ENCODE measurements at regions not wholly inside any gene's neighbourhood (a gene's known extent, or its start where the extent isn't known, plus 50 kb on each side); places are given as distances from the start of the nearest gene placed in this dataset.

DNA sequence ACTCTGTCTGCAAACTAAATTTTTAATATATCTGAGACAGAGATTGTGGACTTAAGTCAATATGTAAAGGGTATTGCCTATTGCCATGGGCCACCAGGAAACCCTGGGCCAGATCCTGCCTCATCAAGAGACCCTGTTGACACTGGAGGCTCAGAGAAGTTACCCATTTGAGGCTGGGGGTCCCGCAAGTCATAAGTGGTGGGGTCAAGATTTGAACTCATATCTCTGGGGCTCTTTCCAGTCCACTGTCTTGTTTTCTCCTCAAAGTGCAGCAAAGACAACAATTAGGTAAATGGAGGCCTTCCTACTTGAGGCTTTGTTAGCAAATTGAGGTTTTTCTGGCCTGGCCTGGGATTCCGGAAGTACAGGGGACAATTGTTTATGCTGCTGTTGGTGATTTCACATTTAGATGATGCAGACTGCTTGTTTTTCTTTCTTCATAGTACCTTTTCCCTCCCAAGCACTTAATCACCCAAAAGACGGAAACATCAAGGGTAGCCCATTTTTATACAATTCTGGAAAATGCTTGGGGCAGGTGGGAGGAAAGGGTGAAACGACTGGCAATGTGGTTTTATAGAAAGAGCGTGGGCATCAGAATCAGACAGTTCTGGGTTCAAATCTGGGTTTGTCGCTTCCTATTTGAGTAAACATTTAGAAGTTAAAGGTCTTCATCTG lies 160.0 kb downstream of the SMIM20 start:
- Histone ChIP-seq H3K9me3 (ENCODE audit: low read depth, low read length) (no peaks in the 10 kb centered on the region), H2AFZ (ENCODE audit: low read length) (no peak overlapping the region), H3K79me2 (ENCODE audit: insufficient read depth, low read length) (no peaks in the 10 kb centered on the region), H3K4me2 (ENCODE audit: insufficient read depth, low read length) (no peak overlapping the region), H3K27me3 (ENCODE audit: insufficient read depth, low read length) (no peaks in the 10 kb centered on the region), H3K27ac (ENCODE audit: low read depth, low read length) (no peak overlapping the region), H4K20me1 (ENCODE audit: insufficient read depth, low read length) (no peaks in the 10 kb centered on the region), H3K4me3 (ENCODE audit: insufficient read depth, low read length) (no peak overlapping the region), H3K36me3 (ENCODE audit: insufficient read depth, low read length) (no peaks in the 10 kb centered on the region), H3K4me1 (ENCODE audit: insufficient read depth, low read length) (peaks cover 2% of the 10 kb centered on the region)
- no peak for DNase-seq (ENCODE audit: insufficient read length, low spot score, missing footprints)
- TF ChIP-seq, protein P1, sequence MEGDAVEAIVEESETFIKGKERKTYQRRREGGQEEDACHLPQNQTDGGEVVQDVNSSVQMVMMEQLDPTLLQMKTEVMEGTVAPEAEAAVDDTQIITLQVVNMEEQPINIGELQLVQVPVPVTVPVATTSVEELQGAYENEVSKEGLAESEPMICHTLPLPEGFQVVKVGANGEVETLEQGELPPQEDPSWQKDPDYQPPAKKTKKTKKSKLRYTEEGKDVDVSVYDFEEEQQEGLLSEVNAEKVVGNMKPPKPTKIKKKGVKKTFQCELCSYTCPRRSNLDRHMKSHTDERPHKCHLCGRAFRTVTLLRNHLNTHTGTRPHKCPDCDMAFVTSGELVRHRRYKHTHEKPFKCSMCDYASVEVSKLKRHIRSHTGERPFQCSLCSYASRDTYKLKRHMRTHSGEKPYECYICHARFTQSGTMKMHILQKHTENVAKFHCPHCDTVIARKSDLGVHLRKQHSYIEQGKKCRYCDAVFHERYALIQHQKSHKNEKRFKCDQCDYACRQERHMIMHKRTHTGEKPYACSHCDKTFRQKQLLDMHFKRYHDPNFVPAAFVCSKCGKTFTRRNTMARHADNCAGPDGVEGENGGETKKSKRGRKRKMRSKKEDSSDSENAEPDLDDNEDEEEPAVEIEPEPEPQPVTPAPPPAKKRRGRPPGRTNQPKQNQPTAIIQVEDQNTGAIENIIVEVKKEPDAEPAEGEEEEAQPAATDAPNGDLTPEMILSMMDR (IDR thresholded peaks at IDR 0.05; ENCODE audit: extremely low read depth, low read depth, low read length) = no peak

DNA sequence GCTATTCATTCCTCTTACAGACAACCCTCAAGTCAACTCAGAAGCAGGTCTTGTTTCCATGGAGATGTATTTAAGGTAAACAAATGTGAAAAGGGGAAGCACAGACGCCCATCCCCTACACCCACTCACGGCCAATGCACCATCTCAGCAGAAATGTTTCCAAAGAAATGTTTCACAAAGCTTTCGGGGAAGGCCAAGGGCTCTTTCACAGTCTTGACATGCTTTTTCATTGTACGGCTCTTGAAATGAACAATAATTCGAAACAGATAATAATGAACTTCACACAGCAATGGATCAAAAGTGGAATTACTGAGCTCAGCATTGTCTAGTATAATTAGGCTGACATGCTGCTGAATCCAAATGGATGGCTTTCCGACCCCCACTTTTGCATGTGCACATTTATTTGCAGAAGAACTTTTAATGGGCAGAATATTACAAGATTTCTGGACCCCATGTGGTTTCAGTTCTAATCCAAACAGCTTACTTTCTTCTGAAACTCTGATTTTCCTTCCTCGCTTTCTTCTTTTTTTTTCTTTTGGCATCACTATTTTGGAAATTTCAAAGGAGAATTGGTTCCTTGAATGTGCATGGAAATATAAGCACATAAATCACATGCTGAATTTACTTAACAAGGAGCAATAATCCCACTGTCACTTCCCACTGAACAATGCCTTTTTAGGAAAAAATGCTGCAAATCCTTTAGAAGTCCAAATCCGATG lies 160.9 kb downstream of the SMIM20 start:
- no peak for DNase-seq (ENCODE audit: insufficient read length, low spot score, missing footprints)
- no peak overlapping the region for H3K4me3 ChIP-seq (ENCODE audit: insufficient read depth, low read length)
- H3K9me3 ChIP-seq (ENCODE audit: low read depth, low read length) = no peaks in the 10 kb centered on the region
- no peak overlapping the region for H3K27ac ChIP-seq (ENCODE audit: low read depth, low read length)
- no peaks in the 10 kb centered on the region for H3K79me2 ChIP-seq (ENCODE audit: insufficient read depth, low read length)
- H3K4me2 ChIP-seq (ENCODE audit: insufficient read depth, low read length) = no peak overlapping the region
- H2AFZ ChIP-seq (ENCODE audit: low read length) = no peak overlapping the region
- no peaks in the 10 kb centered on the region for H3K27me3 ChIP-seq (ENCODE audit: insufficient read depth, low read length)
- no peaks in the 10 kb centered on the region for H4K20me1 ChIP-seq (ENCODE audit: insufficient read depth, low read length)
- H3K4me1 ChIP-seq (ENCODE audit: insufficient read depth, low read length) = peaks cover 2% of the 10 kb centered on the region
- no peaks in the 10 kb centered on the region for H3K36me3 ChIP-seq (ENCODE audit: insufficient read depth, low read length)
- TF ChIP-seq, protein P1 (IDR thresholded peaks at IDR 0.05; ENCODE audit: extremely low read depth, low read depth, low read length) = no peak

DNA sequence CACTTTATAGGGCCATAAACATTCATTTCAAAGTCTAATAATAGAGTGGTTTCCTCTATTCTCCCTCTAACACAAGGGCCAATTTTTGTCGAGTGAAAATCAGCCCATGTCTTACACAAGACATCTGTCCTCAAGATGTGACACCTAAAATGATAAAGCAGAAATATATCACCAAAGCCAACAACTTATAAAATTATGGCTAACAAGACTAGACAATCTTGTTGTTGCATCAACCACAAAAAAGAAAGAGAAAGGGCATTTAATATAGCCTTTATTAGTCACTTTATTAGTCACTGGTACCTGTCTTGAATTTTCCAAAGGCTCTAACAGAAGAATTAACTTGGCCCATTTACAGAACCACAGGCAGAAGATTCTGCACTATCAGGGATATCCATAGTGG lies 161.6 kb downstream of the SMIM20 start:
- TF ChIP-seq, protein P1 (IDR thresholded peaks at IDR 0.05; ENCODE audit: extremely low read depth, low read depth, low read length) = no peak
- no peak overlapping the region for H2AFZ ChIP-seq (ENCODE audit: low read length)
- peaks cover 2% of the 10 kb centered on the region for H3K4me1 ChIP-seq (ENCODE audit: insufficient read depth, low read length)
- H3K27ac ChIP-seq (ENCODE audit: low read depth, low read length) = no peak overlapping the region
- H3K79me2 ChIP-seq (ENCODE audit: insufficient read depth, low read length) = no peaks in the 10 kb centered on the region
- H3K36me3 ChIP-seq (ENCODE audit: insufficient read depth, low read length) = no peaks in the 10 kb centered on the region
- no peak for DNase-seq (ENCODE audit: insufficient read length, low spot score, missing footprints)
- no peak overlapping the region for H3K4me3 ChIP-seq (ENCODE audit: insufficient read depth, low read length)
- no peaks in the 10 kb centered on the region for H4K20me1 ChIP-seq (ENCODE audit: insufficient read depth, low read length)
- H3K4me2 ChIP-seq (ENCODE audit: insufficient read depth, low read length) = no peak overlapping the region
- H3K27me3 ChIP-seq (ENCODE audit: insufficient read depth, low read length) = peaks cover 5% of the 10 kb centered on the region
- no peaks in the 10 kb centered on the region for H3K9me3 ChIP-seq (ENCODE audit: low read depth, low read length)

DNA sequence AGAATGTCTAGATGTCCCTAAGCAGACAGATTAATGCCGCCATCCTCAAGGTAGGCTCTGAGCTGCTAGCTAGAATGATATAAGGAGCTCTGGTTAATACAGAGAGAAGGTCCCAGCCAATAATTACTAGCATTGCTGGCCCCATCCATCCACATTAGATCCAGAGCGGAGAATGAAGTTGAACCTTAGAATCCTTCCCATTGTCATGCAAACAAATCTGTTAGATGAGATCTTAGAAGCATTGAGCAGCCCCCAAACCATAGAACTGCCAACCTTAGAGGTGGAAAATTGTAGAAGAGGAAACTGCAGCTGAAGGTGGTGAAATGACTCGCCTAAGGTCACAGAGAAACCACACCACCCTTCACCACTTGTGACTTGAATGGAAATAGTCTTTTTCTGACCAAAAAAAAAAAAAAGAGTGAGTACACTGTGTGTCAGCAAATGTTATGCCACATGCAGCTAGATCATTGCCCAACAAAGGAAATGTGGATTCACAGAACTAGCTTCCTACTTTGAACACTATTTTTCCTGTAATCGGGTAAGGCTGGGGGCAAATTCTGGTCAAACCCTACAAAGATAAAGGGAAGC lies 162.1 kb downstream of the SMIM20 start:
- peak overlapping the region; percentile 17 for H3K27ac ChIP-seq (ENCODE audit: low read depth, low read length)
- no peak for DNase-seq (ENCODE audit: insufficient read length, low spot score, missing footprints)
- TF ChIP-seq, protein P1 (IDR thresholded peaks at IDR 0.05; ENCODE audit: extremely low read depth, low read depth, low read length) = no peak
- H3K27me3 ChIP-seq (ENCODE audit: insufficient read depth, low read length) = peaks cover 10% of the 10 kb centered on the region
- H3K9me3 ChIP-seq (ENCODE audit: low read depth, low read length) = no peaks in the 10 kb centered on the region
- H3K4me1 ChIP-seq (ENCODE audit: insufficient read depth, low read length) = peaks cover 2% of the 10 kb centered on the region
- H3K36me3 ChIP-seq (ENCODE audit: insufficient read depth, low read length) = no peaks in the 10 kb centered on the region
- H3K79me2 ChIP-seq (ENCODE audit: insufficient read depth, low read length) = no peaks in the 10 kb centered on the region
- H4K20me1 ChIP-seq (ENCODE audit: insufficient read depth, low read length) = no peaks in the 10 kb centered on the region
- H3K4me3 ChIP-seq (ENCODE audit: insufficient read depth, low read length) = no peak overlapping the region
- H3K4me2 ChIP-seq (ENCODE audit: insufficient read depth, low read length) = no peak overlapping the region
- H2AFZ ChIP-seq (ENCODE audit: low read length) = no peak overlapping the region
